GM18519 (cell line): ENCODE measurements at regions not wholly inside any gene's neighbourhood (a gene's known extent, or its start where the extent isn't known, plus 50 kb on each side); places are given as distances from the start of the nearest gene placed in this dataset.
"Not testable (repeated sequence)": the region's sequence is repeated elsewhere in the genome, so short reads cannot be mapped to it uniquely, and the experiment has no call there.

Source experiments
- ATAC-seq: cut with Tn5 transposase; IDR thresholded peaks from one replicate; pipeline ENCODE4 v1.9.1; 2021; ENCODE audit warnings: mild to moderate bottlenecking, moderate library complexity; ENCODE audit not compliant: unreplicated experiment, low FRiP score

DNA sequence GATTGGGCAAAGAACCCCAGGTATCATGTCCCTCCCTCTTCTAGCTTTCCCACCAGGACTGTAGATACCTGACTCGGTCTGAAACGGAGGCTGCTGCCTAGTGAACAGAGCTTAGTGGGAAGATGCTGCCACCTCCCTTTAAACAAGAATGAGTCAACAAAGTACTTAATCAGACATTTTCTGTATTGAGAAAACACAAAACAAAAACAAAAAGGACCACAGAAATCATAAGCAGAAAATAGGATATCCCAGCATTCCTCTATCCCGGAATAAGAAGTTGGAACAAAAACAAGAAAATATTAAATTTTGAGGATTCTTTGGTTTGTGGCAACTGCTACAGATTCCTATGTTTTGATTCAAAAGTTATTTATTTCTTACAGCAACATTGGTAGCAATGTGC, 51.7 kb upstream of the COL8A1 start:
- ATAC-seq = no peak

DNA sequence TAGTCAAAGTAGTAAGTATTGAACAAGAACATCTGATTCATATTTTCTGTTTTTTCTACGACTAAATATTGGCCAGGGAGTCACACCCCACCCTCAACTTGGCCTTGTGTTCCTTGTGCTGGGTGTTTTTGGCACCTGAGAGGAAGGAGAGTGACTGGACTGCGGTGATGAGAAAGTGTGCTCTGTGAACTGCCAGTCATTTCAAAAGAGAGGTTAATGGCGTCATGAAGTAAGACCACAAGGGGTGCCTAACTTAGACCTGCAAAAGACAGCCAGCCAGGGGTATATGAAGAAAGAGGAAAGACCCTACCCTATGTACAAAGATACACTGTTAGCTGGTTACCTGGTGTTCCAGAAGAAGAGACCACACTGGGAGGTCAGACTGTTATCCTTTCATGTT, 58.4 kb upstream of the COL8A1 start:
- no peak for ATAC-seq

DNA sequence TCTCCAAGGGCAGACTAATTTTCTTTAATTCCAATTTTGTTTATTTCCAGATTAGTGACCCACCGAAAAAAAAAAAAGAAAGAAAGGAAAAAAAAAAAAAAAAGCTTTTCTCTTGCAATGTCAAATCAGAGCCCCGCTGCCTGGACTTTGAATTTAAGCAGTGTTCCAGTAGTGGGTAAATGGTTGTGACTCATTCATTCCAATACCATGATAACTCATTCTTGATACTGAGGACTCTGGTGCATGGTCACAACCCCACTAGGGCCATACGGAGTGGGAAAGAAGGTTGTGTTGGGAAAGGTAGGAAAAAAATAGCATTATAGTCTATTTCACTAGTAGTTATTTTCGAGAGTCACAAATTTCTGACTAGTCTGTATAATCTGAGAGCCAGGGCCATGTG, 59.1 kb upstream of the COL8A1 start:
- ATAC-seq = no peak

DNA sequence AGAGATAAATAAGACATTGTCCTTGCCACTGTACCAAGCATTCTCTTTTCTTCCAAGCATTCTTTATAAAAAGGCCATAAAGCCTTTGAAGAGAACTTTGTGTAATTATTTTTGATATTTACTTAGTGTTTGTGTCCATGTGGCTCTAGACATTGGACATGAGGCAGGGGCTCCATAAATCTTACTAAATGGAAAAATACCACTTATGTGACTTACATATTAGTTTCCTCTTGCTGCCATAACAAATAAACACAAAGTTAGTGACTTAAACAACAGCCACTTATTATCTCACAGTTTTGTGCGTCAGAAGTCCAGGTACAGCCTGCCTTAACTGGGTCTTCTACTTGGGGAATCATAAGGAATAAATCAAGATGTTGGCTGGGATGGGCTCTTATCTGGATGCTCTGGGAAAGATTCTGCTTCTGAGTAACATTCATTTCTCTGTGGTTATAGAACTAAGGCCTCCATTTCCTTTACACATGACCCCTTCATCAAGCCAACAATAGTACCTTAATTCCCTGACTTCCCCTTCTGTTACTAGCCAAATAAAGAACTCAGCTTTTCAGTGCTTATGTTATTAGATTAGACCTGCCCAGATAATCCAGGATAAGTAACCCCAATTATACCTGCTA, 59.9 kb upstream of the COL8A1 start:
- ATAC-seq = no peak

DNA sequence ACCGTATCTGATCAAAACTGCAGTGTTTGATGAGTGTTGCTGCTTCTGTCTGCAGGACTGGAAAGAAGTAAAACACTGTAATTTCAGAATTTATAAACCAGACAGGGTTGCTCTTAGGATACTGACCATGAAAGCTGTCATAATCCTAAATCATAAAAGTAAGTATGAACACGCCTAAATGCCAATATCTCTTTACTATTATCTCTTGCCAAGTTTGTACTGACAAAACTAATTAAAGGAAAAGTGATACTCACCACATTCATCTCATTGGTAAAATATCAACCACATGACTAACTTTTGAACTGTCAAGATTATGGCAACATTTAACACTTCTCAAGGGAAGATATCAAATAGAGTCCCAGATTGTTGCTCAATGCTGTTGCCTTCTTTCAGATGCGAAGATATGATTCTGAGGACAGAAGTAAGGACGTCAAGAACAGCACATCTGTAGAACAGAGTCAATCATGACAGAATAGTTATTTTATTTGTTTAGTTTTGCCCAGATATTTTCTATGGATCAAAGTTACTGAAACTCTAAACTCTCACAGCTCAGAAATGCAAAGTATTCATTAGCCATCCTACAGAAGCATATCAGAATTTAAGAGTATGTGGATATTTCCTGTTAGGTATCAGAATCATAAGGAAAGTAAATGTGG, 61.4 kb upstream of the COL8A1 start:
- ATAC-seq = no peak

DNA sequence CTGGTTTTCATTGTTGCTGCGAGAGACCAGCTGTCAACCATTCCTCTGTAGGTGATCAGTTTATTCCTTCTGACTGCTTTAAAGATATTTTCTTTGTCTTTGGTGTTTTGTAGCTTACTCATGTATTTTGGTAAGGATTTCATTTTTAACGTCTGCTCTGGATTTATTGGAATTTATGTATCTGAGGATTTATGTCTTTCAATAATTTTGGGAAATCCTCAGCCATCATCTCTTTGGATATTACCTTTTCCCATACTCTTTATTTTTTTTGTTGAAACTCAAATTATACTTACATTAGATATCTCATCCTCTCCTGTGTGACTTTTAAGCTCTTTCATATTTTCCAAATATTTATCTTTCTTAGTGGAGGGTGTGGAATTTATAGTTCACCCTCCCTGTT, 62.7 kb upstream of the COL8A1 start:
- ATAC-seq = no peak

DNA sequence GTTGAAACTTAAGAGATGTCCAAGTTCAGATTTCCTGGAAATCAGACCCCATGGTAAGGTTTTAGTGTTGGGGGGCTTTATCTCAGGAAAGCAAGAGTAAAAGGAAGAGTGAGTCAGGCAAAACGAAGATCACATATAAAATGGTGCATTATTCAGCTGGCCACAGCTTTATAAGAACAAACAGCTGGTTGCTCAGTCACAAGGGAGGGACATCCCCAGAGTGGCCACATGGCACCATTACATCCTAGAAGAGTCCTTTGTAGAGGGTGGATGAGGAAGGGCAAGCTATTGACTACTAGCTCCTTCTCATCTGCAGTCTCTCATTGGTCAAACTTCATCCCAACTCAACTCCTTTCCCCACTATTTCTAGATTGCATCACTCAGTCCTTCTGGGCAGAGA, 68.3 kb upstream of the COL8A1 start:
- ATAC-seq = no peak

DNA sequence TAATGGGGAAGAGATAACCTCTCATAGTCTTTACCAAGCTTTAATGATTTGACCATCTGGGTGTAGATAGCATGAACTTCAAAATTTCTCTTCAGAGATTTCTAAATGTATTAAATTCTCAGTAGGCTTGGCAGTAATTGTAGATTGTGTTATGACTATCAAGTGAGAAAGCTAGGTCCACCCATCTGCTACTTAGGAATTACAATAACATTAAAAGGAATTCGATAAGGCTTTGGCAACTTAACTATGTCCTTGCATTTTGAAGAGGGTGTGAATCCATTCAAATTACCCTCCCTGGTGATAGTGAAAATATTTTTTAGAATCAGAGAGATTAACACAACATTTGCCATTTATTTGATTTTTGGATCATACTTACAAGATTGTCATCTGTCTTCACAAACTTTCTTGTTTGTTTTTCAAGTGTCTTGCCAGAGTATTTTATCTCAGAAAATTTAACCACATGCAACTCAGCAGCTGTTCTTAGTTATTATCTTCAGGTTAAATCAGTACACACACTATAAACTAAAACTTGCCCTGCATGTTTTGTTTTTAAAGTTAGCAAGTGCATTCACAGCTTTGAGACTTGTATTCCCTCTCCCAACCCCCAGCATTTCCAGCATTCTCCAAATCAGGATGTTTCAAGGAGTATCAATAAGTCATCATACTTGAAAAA, 69.6 kb upstream of the COL8A1 start:
- ATAC-seq = no peak

DNA sequence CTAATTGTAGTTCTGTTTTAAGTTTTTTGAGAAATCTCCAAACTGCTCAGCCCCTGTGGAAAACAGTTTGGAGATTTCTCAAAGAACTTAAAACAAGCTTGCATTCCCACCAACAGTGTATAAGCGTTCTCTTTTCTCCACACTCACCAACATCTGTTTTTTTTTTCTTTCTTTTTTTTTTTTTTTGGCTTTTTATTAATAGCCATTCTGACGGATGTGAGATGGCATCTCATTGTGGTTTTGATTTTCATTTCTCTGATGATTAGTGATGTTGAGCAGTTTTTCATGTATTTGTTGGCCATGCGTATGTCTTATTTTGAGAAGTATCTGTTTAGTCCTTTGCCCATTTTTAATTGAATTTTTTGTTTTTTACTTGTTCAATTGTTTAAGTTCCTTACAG, 73.1 kb upstream of the COL8A1 start:
- ATAC-seq = no peak

DNA sequence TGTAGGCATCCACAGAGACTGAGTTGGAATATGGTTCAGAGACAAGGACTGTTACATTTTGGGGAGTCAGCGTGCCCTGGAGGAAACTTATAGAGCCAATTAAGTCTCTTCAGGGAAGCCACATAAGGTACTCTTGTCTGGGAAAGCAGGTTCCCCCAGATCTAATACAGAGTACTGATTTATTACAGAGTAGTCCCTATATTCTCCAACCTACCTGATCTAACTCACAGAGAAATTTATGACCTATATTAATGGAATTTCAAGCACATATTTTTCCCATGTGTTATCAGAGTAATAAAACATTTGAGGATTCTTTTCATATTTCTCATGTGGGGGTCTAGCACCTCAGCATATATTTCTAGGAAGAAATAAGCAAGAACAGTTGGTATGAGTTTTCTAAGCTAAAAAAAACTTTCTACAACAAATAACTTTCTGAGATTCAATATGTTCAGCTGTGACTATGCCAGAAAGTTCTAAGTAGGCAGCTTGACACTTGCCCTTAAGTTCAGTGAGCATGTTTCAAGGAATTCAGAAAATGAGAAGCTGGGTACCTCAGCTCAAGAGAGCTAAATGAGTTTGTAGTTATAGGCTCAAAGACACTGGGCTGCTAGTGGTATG, 75.3 kb upstream of the COL8A1 start:
- no peak for ATAC-seq

DNA sequence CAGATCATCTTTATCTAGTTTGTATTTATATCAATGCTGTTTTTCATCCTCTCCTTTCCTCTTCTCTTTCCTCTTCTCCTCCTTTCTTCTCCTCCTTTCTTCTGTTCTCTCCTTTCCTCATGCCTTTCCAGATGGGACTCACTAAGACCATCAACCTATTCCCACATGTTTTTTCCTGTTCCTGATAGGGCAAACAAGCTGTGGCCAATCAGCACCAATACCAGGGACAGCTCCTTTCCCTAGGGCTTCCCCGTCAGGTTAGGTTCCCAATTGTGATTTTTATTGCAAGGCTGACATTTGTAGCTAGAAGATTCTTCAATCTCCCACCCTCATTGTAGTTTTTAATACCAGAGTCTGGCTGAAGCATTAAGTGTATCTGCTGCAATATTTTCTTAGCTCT, 76.3 kb upstream of the COL8A1 start:
- no peak for ATAC-seq

DNA sequence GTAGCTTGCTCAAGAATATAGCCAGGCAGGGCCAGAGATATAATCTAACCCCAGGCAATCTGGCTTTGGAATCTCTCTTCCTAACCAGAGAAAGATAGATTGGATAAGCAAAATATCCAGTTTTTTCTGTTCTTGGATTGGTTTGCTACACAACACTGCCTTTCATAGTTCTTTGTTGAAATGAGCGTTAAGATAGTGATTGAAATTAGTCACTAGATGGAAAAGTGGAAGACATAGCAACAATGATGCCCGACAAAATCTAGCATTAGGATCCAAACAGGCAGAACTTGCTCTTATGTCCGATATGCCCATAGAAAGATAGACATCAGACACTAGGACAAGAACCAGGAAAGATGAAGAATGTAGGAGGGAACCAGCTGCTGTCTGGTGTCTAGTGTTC, 77.3 kb upstream of the COL8A1 start:
- ATAC-seq = no peak

DNA sequence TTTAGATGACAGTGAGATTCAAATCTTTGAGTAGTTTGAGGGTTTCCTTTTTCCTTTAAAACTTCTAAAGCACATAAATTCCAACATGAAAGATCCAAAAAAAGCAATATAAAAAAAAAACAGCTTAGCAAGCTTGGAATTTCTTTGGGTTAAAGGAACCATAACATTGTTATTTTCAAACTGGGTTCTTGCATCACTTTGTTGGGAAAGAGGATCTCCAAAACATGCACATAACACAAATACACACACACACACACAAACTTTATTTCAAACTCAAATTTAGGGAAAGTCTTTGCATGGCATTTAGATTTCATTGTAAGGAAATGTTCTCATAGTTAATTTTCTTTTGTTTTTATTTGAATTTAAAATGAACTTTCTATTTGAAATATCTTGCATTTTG, 79.2 kb upstream of the COL8A1 start:
- ATAC-seq = no peak

DNA sequence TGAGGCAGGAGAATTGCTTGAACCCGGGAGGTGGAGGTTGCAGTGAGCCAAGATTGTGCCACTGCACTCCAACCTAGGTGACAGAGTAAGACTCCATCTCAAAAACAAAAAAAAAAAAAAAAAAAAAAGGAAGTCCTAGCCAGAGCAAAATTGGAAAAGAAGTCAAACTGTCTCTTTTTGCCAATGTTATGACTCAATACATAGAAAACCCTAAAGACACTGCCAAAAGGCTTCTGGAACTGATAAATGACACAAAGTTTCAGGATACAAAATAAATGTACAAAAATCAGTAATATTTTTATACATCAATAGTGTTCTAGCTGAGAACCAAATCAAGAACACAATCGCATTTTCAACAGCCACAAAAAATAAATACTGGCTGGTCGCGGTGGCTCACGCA, 82.5 kb upstream of the COL8A1 start:
- ATAC-seq = not testable (repeated sequence)

DNA sequence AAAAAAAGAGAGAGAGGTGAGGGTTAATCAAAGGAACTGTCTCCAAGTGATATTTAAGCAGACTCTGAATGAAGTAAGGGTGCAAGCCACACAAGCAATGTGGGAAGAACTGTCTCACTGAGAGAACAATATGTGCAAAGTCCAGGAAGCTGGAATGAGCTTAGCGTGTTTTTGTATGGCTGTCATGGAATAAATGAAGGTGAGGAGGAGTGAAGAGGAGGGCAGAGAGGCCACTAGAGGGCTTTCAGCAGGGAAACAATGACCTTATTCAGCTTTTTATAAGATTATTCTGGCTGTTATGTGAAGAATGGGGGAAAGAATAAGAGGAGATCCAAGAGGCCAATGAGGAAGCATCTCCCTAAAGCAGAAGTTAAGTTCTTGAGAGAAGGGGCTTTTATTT, 86.9 kb upstream of the COL8A1 start:
- ATAC-seq = no peak

DNA sequence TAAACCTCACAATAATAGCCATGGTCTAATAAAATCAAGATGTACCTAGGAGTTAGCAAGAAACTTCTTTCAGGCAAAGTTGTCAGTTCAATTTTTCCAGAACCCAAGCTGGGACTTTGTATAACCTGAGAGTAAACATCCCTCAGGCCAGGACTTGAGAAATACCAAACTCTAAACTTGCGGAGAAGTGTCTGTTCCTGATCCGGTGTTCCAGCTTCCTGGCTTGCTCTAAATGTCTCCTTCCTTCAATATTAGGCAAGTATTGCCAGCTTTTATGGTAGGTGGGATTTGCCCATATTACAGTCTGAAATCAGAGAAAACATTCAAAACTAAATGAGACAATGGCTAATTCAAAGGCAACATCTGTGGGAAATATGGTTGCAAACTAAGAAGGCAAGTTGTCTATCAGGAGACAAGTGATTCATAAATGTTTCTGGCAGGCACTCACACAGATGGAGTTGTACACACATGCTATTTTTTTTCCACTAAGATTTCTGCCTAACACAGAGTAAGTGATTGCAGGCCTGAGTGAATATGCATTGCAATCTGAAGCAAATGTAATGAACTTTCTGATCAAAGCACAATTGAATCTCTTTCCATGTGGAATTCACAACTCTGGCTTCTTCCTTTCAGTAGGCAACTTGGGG, 88.3 kb upstream of the COL8A1 start:
- ATAC-seq = no peak

DNA sequence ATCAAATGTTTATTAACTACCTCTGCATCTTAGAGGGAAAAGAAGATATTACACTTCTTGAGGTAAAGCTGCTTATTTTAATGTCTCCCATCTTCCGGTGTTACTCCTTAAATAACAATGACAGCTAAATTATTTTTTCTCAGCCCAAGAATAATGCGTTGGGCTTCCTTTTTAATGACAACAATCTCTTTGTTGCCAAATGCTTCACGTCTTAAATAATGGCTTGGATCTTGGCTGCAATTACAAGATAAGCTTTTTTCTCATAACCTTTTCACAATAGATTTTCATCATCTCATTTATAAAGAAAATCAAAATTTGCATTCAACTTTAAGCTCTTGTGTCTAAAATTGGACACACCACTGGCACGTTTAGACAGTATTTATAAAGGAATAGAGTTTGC, 89.2 kb upstream of the COL8A1 start:
- no peak for ATAC-seq

DNA sequence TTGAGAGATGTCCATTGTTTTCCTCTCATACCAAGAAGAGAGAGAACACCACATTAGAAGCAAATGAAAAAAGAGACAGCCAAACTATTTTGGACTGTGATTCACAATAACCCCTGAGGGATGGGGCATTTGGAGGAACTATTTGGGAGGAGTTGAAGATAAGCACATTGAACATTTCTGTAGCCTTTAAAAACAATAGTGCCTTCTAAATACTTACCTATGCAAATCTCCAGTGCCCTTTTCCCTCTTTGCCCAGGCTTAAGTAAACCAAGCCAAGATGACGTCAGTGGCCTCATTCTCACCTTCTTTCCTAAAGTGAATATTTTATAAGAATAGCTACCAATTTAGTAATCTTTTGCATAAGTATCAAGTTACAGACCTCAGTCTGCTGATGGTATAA, 89.7 kb upstream of the COL8A1 start:
- ATAC-seq = no peak

DNA sequence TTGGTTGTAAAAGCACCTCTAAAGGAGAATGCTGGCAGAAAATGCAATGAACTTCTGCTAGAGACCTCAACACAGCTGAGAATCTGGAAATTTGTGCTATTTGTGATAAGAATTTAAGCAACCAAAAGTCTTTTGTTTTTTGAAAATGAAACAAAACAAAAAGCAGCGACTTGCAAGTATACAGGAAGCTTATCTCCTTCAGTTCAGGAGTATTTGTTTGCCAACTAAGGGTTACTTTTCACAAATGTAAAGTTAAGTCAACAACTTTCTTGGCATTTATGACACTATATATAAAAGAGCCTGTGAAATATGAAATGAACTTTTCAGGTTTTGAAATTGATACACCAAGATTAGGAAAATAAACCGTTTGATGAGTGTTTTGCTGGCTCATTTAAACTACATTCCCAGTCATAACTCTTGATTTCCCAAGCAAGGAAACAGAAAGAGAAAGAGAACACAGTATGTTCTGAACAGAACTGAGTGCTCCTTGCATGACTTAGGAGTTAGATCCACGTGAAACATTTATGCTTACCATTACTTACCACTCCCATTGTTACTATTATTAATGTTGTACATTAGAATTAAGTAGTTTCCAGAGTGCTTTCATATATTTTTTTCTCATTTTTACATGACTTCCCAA, 92.3 kb upstream of the COL8A1 start:
- ATAC-seq = no peak

DNA sequence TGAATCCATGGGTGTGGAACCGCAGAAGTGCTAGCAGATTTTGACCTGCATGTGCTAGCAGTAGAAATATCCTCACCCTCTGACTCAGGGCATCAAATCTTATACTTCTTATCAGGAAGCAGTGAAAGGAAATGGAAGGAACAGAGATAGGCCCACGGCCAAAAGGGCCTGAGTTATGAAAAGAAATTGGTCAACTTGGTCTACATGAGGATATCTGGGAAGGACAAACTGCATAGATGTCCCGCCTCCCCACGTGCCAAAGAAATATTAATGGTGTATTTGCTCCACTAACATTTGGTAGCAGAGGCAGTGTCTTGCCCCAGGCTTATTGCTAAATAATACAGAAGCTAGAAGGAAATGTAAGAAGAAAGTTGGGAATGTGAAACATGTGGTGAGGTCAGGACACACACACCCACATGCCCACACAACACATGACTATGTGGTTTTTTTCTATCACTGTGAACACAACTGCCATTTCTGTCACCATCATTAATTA, 93.6 kb upstream of the COL8A1 start:
- no peak for ATAC-seq

DNA sequence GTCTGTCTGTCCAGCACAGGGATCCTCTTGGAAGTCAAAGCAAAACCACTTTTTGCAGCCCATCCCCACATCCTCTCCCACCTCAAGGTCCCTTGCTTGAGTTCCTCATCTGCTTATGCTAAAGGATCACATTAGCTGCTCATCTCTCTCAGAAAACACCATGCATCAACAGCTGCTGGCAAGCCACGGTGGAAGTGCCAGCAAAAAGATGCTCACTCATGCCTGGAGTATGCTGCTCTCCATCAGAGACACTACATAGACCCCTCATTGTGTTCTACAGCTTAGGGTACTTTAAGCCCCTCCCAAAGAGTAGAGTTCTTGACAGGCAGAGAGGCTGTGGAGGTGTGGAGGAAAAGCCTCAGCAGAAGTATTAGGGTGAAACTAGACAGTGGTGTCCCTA, 94.6 kb upstream of the COL8A1 start:
- ATAC-seq = no peak
